ENCODE measurements at regions not wholly inside any gene's neighbourhood (a gene's known extent, or its start where the extent isn't known, plus 50 kb on each side); places are given as distances from the start of the nearest gene placed in this dataset.

DNA sequence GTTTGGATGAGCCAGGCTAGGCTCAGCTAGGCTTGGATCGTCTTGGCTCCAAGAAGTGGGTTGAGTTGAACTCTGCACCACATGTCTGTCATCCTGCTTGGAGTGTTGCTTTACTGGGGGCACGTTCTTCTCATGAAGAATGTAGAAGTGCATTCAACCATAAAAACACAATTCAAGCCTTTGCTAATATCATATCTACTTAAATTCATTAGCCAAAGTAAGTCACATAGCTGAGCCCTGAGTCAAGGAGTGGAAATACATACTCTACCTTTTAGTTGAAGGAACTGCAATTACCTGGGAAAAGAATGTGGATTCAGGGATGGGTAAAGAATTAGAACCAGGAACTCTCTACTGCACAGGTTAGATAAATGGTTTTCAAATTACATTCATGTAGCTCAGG lies 360.4 kb upstream of the KCNH7 start:
- intact Hi-C loops (cut with DNase I): no loop called here
- Histone ChIP-seq H3K9me3 (ENCODE audit: control insufficient read depth in 2 of 3, insufficient read depth in 1 of 3, low read length in 3 of 3) (no peaks in the 10 kb centered on the region), H3K27ac (ENCODE audit: low read depth in 2 of 2, low read length in 2 of 2) (no peak overlapping the region), H3K4me1 (ENCODE audit: control insufficient read depth in 2 of 3, insufficient read depth in 2 of 3, low read depth in 1 of 3, low read length in 3 of 3) (no peaks in the 10 kb centered on the region), H3K27me3 (ENCODE audit: control insufficient read depth, insufficient read depth, low read length) (no peaks in the 10 kb centered on the region), H3K36me3 (ENCODE audit: control insufficient read depth in 2 of 3, insufficient read depth in 3 of 3, low read length in 3 of 3) (no peaks in the 10 kb centered on the region), H3K9ac (ENCODE audit: low read length in 3 of 3) (no peak overlapping the region), H3K4me3 (ENCODE audit: low read length in 3 of 3) (no peak overlapping the region)
- FAIRE-seq: no peak
- DNase-seq: no peak
- TF ChIP-seq, protein P1, sequence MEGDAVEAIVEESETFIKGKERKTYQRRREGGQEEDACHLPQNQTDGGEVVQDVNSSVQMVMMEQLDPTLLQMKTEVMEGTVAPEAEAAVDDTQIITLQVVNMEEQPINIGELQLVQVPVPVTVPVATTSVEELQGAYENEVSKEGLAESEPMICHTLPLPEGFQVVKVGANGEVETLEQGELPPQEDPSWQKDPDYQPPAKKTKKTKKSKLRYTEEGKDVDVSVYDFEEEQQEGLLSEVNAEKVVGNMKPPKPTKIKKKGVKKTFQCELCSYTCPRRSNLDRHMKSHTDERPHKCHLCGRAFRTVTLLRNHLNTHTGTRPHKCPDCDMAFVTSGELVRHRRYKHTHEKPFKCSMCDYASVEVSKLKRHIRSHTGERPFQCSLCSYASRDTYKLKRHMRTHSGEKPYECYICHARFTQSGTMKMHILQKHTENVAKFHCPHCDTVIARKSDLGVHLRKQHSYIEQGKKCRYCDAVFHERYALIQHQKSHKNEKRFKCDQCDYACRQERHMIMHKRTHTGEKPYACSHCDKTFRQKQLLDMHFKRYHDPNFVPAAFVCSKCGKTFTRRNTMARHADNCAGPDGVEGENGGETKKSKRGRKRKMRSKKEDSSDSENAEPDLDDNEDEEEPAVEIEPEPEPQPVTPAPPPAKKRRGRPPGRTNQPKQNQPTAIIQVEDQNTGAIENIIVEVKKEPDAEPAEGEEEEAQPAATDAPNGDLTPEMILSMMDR (IDR thresholded peaks at IDR 0.05; ENCODE audit: borderline replicate concordance, extremely low read depth, insufficient read depth): no peak

DNA sequence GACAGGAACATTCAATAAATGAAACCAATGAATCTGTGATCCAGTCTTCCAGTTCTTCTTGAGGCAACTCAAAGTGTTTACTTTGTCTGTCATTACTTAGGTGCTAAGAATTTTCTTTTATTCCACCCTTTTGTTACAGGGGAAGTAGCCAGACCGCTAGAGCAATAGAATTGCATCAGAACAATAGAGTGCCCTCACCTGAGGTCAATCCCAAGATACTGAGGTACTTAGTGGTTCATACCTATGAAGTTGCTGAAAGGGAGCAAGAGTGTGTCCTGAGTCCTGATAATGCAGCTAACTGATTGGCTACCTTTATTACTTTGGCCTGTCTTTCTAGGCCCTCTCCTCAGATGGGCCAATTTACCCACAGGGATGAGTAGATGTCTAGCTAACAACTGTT lies 359.4 kb upstream of the KCNH7 start:
- Histone ChIP-seq H3K9ac (ENCODE audit: low read length in 3 of 3) (no peak overlapping the region), H3K9me3 (ENCODE audit: control insufficient read depth in 2 of 3, insufficient read depth in 1 of 3, low read length in 3 of 3) (no peaks in the 10 kb centered on the region), H3K27ac (ENCODE audit: low read depth in 2 of 2, low read length in 2 of 2) (no peak overlapping the region), H3K4me1 (ENCODE audit: control insufficient read depth in 2 of 3, insufficient read depth in 2 of 3, low read depth in 1 of 3, low read length in 3 of 3) (no peaks in the 10 kb centered on the region), H3K36me3 (ENCODE audit: control insufficient read depth in 2 of 3, insufficient read depth in 3 of 3, low read length in 3 of 3) (no peaks in the 10 kb centered on the region), H3K4me3 (ENCODE audit: low read length in 3 of 3) (no peak overlapping the region), H3K27me3 (ENCODE audit: control insufficient read depth, insufficient read depth, low read length) (no peaks in the 10 kb centered on the region)
- DNase-seq (no peak), FAIRE-seq (no peak)
- intact Hi-C loops (cut with DNase I): no loop called here
- TF ChIP-seq, protein P1 (IDR thresholded peaks at IDR 0.05; ENCODE audit: borderline replicate concordance, extremely low read depth, insufficient read depth): no peak

DNA sequence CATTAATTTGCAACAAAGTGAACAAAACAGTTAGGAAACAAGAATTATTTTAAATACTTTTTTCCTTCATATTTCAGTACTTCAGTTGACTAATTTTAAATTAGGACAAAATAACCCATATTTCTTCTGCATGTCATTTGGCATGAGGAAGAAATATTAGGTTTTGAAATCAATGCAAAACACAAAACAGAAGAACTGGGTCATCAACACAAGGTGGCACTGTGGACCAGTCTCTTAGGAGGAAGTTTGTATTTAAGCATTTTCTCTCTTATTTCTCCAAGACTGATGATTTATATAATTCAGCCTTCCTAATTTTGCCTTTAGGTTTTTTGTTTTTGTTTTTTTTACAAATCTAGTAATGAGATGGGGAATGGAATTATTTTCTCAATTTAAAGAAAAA lies 352.8 kb upstream of the KCNH7 start:
- Histone ChIP-seq H3K36me3 (ENCODE audit: control insufficient read depth in 2 of 3, insufficient read depth in 3 of 3, low read length in 3 of 3) (no peaks in the 10 kb centered on the region), H3K4me3 (ENCODE audit: low read length in 3 of 3) (no peak overlapping the region), H3K9me3 (ENCODE audit: control insufficient read depth in 2 of 3, insufficient read depth in 1 of 3, low read length in 3 of 3) (no peaks in the 10 kb centered on the region), H3K27me3 (ENCODE audit: control insufficient read depth, insufficient read depth, low read length) (no peaks in the 10 kb centered on the region), H3K27ac (ENCODE audit: low read depth in 2 of 2, low read length in 2 of 2) (no peak overlapping the region), H3K4me1 (ENCODE audit: control insufficient read depth in 2 of 3, insufficient read depth in 2 of 3, low read depth in 1 of 3, low read length in 3 of 3) (no peaks in the 10 kb centered on the region), H3K9ac (ENCODE audit: low read length in 3 of 3) (no peak overlapping the region)
- intact Hi-C loops (cut with DNase I): no loop called here
- TF ChIP-seq, protein P1 (IDR thresholded peaks at IDR 0.05; ENCODE audit: borderline replicate concordance, extremely low read depth, insufficient read depth): peak; percentile 55
- peak; percentile 87 for FAIRE-seq
- DNase-seq: peak in 2 of 5 donors; percentile 58 to 62

DNA sequence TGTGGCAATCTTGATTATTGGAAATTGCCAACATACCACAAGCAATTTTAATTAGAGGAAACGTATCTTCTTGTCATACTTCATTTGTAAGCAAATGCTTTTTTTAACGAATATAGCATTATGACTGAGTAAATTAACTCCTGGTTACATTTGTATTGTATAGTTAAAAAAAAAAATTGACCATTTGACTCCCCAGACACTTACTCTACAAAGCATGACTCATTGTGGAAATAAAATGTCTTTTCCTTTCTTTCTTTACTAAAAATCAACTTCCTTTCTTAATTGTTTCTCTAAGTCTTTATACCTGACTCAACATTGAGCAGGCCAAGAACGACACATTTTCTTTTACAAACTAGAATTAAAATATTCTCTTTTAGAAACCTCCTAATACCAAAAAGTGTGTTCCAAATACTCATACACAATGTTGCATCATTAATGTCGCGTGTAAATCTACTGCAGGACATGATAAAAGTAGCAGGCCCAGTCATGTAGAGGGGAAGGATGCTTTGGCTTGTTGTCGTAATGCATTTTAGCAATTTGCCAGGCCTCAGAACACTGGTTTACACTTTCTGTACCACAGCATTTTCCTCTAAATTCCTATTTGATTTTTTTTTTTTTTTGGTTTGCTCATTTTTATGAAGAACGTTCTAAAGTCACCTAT lies 349.6 kb upstream of the KCNH7 start:
- no peak for DNase-seq
- TF ChIP-seq, protein P1 (IDR thresholded peaks at IDR 0.05; ENCODE audit: borderline replicate concordance, extremely low read depth, insufficient read depth): no peak
- Histone ChIP-seq H3K9me3 (ENCODE audit: control insufficient read depth in 2 of 3, insufficient read depth in 1 of 3, low read length in 3 of 3) (no peaks in the 10 kb centered on the region), H3K27me3 (ENCODE audit: control insufficient read depth, insufficient read depth, low read length) (no peaks in the 10 kb centered on the region), H3K4me3 (ENCODE audit: low read length in 3 of 3) (no peak overlapping the region), H3K9ac (ENCODE audit: low read length in 3 of 3) (no peak overlapping the region), H3K36me3 (ENCODE audit: control insufficient read depth in 2 of 3, insufficient read depth in 3 of 3, low read length in 3 of 3) (no peaks in the 10 kb centered on the region), H3K4me1 (ENCODE audit: control insufficient read depth in 2 of 3, insufficient read depth in 2 of 3, low read depth in 1 of 3, low read length in 3 of 3) (no peaks in the 10 kb centered on the region), H3K27ac (ENCODE audit: low read depth in 2 of 2, low read length in 2 of 2) (no peak overlapping the region)
- intact Hi-C loops (cut with DNase I): loop anchor here (10.0 kb wide), 1 partner anchor 1297 kb away; no protein-coding TSS in a partner anchor
- no peak for FAIRE-seq
